ENCODE measurements at regions not wholly inside any gene's neighbourhood (a gene's known extent, or its start where the extent isn't known, plus 50 kb on each side); places are given as distances from the start of the nearest gene placed in this dataset.
A peak's percentile ranks its signal among the peaks of the same experiment; 100 is the strongest.

- peak; percentile 70 for DNase-seq
Measured at GRCh38 chr4:137200322-137200721, 332.0 kb downstream of the PCDH18 start.

- DNase-seq = no peak
Measured at GRCh38 chr4:137198791-137199190, 333.5 kb downstream of the PCDH18 start.

DNA sequence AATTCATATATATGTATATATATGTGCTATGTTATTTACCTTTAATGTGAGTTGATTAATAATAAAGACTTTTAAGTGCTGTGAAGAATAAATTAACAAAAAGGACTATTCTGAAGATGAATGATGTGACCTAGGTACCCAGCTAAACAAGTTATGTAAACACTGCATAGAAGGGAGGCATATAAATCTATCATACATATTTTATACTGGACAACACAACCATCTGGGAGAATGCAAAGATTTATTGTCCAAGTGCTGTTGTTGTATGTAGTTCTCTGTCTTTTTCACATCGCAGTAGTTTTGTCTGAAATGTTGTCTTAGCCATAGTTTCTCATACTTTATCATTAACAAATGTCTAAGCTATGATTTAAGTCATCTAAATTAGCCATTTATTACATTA is 337.6 kb downstream of the PCDH18 start:
- no peak for DNase-seq

- no peak for DNase-seq
Measured at GRCh38 chr4:137193564-137193963, 338.7 kb downstream of the PCDH18 start.

GRCh38 chr4:137181293-137181899 is 350.9 kb downstream of the PCDH18 start:
- DNase-seq = no peak

DNA sequence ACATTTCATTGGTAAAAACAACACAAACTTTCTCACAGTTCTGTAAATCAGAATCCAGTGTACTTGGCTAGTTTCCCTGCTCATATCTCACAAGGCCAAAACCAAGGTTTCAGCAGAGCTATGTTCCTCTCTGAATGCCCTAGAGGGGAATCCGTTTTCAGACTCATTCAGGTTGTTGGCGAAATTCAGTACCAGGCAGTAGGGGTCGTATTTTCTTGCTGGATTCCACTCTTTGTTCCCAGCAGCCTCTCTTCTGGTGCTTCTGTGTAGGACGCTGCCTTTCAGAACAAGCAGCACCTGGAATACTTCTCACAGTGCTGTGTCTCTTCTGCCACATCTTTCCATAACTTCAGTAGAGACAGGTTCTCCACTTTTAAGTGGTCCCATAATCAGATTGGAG is 351.9 kb downstream of the PCDH18 start:
- DNase-seq = no peak

DNA sequence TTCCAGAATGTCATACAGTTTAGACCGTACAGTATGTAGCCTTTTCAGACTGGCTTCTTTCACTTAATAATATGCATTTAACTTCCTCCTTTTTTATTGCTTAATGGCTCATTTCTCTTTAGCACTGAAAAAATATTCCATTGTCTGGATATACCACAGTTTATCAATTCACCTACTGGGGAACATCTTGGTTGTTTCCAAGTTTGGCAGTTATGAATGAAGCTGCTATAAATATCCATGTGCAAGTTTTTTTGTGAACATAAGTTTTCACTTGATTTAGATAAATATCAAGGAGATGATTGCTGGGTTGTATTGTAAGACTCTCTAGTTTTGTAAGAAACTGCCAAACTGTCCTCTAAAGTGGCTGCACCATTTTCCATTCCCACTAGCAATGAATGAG is 375.5 kb downstream of the PCDH18 start:
- no peak for DNase-seq

DNA sequence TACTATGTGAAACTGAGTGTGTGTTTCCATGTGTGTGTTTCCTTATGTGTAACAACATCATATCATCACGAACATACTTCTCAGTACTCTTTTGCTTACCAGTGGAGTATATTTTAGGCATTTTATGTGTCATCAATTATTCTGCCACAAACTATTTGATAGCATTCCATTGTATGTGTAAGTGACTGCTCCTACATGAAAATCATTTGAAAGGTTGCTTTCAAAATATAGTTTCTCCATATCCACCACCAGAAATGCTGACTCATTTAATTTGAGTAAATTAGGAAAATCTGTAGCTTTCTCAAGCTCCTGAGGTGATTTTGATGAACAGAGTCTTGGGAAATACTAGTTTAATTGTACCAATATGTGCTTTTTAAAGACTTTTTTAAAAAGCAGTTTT is 376.2 kb downstream of the PCDH18 start:
- DNase-seq = no peak

DNA sequence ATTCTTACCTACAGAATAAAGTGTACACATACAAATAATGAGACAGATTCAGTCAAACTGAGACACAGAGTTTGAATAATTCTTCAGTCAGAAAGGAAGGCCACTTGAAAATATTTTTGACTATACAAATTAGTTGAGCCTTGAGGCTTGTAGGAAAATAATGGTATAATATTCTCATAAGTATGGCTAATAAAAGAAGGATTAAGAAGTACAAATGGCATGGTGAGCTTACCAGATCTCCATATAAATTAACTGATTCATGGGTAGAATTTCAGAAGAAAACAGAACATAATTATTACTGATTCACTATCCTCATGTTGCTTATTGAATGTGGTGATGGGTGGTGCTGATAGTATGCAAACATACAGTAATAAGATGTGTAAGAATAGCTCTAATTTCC is 401.1 kb downstream of the PCDH18 start:
- no peak for DNase-seq

GRCh38 chr4:137129845-137130244 is 402.4 kb downstream of the PCDH18 start:
- no peak for DNase-seq

- DNase-seq = no peak
Measured at GRCh38 chr4:137129441-137129840, 402.9 kb downstream of the PCDH18 start.

DNA sequence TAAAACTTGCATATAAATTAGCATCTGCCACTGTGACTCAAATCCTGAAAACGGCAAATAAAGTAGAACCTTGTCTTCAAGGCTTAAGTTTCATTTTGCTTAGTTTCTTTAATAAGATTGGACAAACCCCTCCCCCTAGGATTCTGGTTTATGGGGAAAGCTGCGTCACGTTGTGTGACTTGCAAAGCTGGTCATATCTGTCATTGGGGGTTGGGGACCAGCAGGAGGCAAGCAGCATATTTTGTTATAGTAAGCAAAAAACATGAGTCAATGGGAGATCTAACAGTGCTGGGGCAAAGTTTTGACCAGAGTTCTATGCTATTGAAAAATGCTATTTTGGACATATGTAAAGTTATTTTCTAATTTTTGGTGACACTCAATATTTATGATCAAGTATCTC is 407.3 kb downstream of the PCDH18 start:
- no peak for DNase-seq

DNA sequence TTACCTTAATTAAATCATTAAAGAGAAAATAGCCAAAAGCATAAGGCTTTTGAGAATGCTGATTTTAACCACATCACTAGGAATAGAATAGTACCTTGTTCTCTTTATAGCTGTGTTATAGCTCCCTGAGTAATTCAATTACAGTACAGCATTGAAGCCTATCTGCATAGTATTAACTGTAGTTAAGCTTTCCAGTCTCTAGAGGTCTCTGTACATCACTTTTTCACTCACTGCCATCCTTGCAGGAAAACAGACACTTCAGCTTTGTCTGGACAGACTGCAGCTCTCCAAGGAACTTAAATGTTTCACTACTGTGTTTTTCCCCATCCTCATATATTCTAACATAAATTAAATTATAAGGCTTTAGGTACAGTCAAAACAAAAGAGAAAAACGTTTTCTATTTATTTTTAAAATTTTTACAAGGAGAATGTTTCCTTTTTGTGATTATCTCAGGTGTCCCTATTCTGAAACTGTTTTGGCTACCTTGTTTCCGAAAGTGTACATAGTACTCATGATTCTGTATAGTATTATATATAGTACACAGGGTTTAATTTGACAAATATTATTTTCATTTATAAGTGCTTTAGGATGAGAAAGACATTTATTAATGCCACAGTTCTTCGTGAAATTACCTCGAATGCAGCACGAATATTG is 407.9 kb downstream of the PCDH18 start:
- DNase-seq = peak; percentile 79

DNA sequence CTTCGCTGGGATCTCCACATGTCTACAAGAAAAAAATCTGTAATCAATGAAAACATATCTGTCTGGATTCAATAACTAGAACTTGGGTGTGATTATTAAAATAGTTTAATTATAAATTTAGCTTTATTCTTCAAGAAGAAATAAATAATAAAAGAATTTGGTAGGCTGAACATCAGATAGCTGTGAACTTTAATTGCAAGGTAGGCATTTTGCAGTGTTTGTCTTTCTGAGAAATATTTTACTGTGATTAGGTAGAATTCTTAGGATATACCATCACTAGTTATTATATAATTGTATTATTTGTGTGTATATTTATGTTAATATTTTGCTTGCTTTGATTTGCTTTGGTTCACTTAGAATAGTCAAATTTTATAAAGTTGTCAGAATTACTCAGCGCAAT is 409.4 kb downstream of the PCDH18 start:
- DNase-seq = no peak

DNA sequence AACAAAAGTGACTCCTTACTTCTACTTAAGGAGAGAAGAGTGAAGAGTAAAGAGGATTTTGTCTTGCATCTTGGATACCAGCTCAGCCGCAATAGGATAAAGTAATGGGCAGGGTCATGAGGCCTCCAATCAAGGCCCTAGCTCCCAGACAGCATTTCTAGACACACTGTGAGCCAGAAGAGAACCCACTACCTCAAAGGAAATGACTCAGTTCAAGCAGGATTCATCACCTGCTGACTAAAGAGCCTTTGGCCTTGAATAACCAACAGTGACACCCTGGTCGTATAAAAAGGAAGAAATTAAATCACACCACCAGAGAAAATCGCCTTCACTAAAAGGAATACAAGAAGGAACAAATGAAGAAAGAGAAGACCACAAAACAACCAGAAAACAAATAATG is 416.1 kb downstream of the PCDH18 start:
- no peak for DNase-seq

DNA sequence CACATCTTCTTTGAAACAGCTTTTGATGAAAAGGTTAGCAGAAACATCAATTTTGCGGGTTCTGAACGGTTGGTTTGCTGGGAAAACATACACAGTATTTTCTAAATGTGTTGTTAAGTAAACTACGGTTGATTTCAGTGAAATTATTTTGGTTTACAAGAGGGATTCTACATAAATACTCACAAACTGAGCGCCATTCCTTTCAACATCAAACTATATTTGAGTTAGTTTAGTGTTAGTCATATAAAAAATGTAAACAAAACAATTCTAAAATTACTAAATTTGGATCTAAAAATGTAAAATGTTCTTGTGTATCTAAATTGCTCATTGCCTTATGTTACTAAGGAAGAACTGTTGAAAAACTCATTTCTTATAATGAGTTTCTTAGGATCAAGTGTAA is 425.6 kb downstream of the PCDH18 start:
- no peak for DNase-seq

GRCh38 chr4:137106287-137106686 is 426.0 kb downstream of the PCDH18 start:
- no peak for DNase-seq

DNA sequence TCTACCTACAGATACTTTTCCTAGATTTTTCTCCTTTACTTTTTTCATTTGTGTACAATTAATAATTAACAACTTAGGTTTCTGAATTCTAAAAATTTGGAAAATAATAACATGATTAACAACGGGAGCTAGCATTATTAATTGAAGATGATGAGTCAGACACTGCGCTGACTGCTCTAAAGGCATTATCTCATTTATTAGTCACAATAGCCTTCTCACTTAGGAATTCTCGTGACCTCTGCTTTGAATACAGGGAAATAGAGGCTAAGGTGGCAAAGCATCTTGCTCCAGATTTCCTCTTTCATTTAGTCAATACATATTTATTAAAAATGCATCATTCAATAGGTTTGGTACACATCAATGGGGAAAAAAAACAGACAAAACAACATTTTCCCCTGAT is 441.3 kb downstream of the PCDH18 start:
- no peak for DNase-seq

GRCh38 chr4:137083571-137084135 is 448.6 kb downstream of the PCDH18 start:
- DNase-seq = no peak

- no peak for DNase-seq
Measured at GRCh38 chr4:137082061-137082460, 450.2 kb downstream of the PCDH18 start.

DNA sequence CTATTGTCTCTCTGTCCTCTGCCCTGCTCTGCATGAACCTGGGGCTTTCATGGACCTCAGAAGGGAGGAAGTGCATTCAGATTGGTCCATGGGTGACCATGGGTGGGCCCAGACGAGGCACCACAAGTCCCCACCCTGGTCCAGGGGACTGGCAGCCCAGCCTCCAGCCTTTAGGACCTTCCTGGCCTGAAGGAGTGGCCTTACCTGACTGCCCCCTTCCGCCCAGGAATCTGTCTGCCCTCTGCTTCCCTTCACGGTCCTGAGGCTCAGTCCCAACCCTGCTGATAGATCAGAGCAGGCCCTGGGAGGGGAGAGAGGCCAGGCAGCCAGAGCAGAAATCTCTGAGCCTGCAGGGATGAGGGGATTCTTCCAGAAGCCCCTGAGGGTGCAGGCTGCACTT is 455.4 kb downstream of the PCDH18 start:
- no peak for DNase-seq

GRCh38 chr4:137075586-137075985 is 456.7 kb downstream of the PCDH18 start:
- no peak for DNase-seq

GRCh38 chr4:137070614-137071013 is 461.7 kb downstream of the PCDH18 start:
- no peak for DNase-seq

GRCh38 chr4:137069473-137069872 is 462.8 kb downstream of the PCDH18 start:
- no peak for DNase-seq

- DNase-seq = no peak
Measured at GRCh38 chr4:137067735-137068134, 464.6 kb downstream of the PCDH18 start.

Data from eye (tissue), 1 donor.